Panc1 (cell line): ENCODE measurements at regions not wholly inside any gene's neighbourhood (a gene's known extent, or its start where the extent isn't known, plus 50 kb on each side); places are given as distances from the start of the nearest gene placed in this dataset.

Experiments
- ATAC-seq: fragments of 200-7000 bp; cut with Tn5 transposase; 2 replicates; pipeline ENCODE4 v1.9.1; 2020; ENCODE audit warnings: mild to moderate bottlenecking, moderate library complexity
- BruUV-seq: library from RNA; stranded (reverse); fragments of 400-500 nt; replicated peaks from 2 replicates; lab custom pipeline; 2021; lab: Mats Ljungman, UMichigan
- CTCF ChIA-PET: fragments of 300-600 bp; sonication (Branson Sonifier 250); formaldehyde crosslinking; loops from one replicate; lab custom pipeline; 2022; ENCODE audit warnings: antibody characterized with exemption; lab: Charles Lee
- POLR2A ChIA-PET: fragments of 300-600 bp; sonication (Branson Sonifier 250); formaldehyde crosslinking; loops from one replicate; lab custom pipeline; 2022; ENCODE audit warnings: antibody characterized with exemption; lab: Charles Lee
- DNase-seq: peaks from one replicate; pipeline ENCODE4 v3.0.0-alpha.2; 2010; ENCODE audit warnings: low read depth, low spot score
- H3K27ac ChIP-seq: 2 replicates; pipeline ENCODE4 v1.5.1; 2011; ENCODE audit warnings: mild to moderate bottlenecking, low read length, inconsistent platforms
- H3K27me3 ChIP-seq: fragments of 200-500 bp; sonication (Bioruptor generic); 2 replicates; pipeline ENCODE4 v1.6.0; 2014; ENCODE audit warnings: low read length, inconsistent platforms; ENCODE audit not compliant: control insufficient read depth, insufficient read depth
- H3K36me3 ChIP-seq: fragments of 200-500 bp; sonication (Bioruptor generic); 2 replicates; pipeline ENCODE4 v1.5.1; 2014; ENCODE audit warnings: inconsistent platforms, mild to moderate bottlenecking, low read length, moderate library complexity; ENCODE audit not compliant: control insufficient read depth, insufficient read depth
- H3K4me1 ChIP-seq: 2 replicates; pipeline ENCODE4 v1.5.1; 2011; ENCODE audit warnings: inconsistent platforms, mild to moderate bottlenecking, low read length, moderate library complexity; ENCODE audit not compliant: control insufficient read depth, insufficient read depth
- H3K4me3 ChIP-seq, 2 experiments: 2 replicates each; pipeline ENCODE4 v1.5.1; 2011 to 2012; ENCODE audit warnings: low read depth in 2 of 2, low read length in 2 of 2, mild to moderate bottlenecking in 2 of 2, inconsistent platforms in 1 of 2, moderate library complexity in 1 of 2
- H3K9me3 ChIP-seq: fragments of 200-500 bp; sonication (Bioruptor generic); 2 replicates; pipeline ENCODE4 v1.5.1; 2014; ENCODE audit warnings: low read depth, mild to moderate bottlenecking, inconsistent platforms, low read length, moderate library complexity; ENCODE audit not compliant: control insufficient read depth, insufficient read depth
- POLR2AphosphoS5 ChIP-seq: IDR thresholded peaks from 2 replicates; pipeline ENCODE4 v1.6.1; 2012; ENCODE audit warnings: mild to moderate bottlenecking, low read depth, low read length, moderate library complexity
- SIN3A ChIP-seq: IDR thresholded peaks from 2 replicates; pipeline ENCODE4 v1.6.1; 2012; ENCODE audit warnings: low read depth, mild to moderate bottlenecking, low read length, moderate library complexity, borderline replicate concordance; ENCODE audit not compliant: insufficient read depth
- TCF7L2 ChIP-seq: IDR thresholded peaks from 2 replicates; pipeline ENCODE4 v1.6.1; 2011; ENCODE audit warnings: mild to moderate bottlenecking, low read depth, low read length, inconsistent platforms
- in situ Hi-C: cut with HindIII; loops from 2 replicates; pipeline ENCODE4 v1.10.0; 2016; ENCODE audit warnings: low sequenced_read_pairs, low pct_unique_long_range_greater_than_20kb
- intact Hi-C: fragments of 100-400 bp; cut with micrococcal nuclease; formaldehyde crosslinking; loops from one replicate; pipeline ENCODE4 v1.10.0; 2022; ENCODE audit not compliant: unreplicated experiment
- TF ChIP-seq, protein P1 (sequence below), 2 experiments: IDR thresholded peaks; 2 replicates each; pipeline ENCODE4 v1.6.1; 2011 to 2012; ENCODE audit warnings: low read depth in 2 of 2, control low read depth in 1 of 2, low read length in 1 of 2, mild to moderate bottlenecking in 1 of 2, moderate library complexity in 1 of 2; ENCODE audit not compliant: insufficient read depth in 1 of 2
- TF ChIP-seq, protein P2 (sequence below): fragments of 450-650 bp; IDR thresholded peaks from 2 replicates; pipeline ENCODE4 v1.5.1; 2017; ENCODE audit warnings: mild to moderate bottlenecking

DNA sequence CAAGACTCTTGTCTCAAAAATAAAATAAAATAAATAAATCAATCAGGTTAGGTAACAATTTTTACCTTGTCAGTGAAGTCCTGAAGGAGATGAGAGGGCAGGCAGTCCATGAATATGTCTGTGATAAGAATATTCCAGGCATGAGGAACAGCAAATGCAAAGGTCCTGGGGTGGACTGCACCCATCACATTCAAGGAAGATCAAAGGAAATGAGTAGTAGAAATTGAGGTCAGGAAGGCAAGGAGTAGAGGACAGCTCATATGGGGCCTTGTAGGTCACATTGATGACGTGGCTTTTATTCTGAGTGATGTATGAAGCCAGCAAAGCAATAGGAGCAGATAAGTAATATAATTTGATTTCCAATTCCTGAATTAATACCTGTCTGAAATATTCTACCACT lies 76.5 kb upstream of the TCF7L2 start:
- Histone ChIP-seq H3K4me1 (no peaks in the 10 kb centered on the region), H3K4me3 (no peak overlapping the region), H3K36me3 (no peaks in the 10 kb centered on the region), H3K27ac (no peak overlapping the region), H3K9me3 (peaks cover 3% of the 10 kb centered on the region; the same call in 1 of the 2 replicates), H3K27me3 (no peaks in the 10 kb centered on the region)
- intact Hi-C loops (no loop called here), in situ Hi-C loops (no loop called here)
- TF ChIP-seq, protein P1, sequence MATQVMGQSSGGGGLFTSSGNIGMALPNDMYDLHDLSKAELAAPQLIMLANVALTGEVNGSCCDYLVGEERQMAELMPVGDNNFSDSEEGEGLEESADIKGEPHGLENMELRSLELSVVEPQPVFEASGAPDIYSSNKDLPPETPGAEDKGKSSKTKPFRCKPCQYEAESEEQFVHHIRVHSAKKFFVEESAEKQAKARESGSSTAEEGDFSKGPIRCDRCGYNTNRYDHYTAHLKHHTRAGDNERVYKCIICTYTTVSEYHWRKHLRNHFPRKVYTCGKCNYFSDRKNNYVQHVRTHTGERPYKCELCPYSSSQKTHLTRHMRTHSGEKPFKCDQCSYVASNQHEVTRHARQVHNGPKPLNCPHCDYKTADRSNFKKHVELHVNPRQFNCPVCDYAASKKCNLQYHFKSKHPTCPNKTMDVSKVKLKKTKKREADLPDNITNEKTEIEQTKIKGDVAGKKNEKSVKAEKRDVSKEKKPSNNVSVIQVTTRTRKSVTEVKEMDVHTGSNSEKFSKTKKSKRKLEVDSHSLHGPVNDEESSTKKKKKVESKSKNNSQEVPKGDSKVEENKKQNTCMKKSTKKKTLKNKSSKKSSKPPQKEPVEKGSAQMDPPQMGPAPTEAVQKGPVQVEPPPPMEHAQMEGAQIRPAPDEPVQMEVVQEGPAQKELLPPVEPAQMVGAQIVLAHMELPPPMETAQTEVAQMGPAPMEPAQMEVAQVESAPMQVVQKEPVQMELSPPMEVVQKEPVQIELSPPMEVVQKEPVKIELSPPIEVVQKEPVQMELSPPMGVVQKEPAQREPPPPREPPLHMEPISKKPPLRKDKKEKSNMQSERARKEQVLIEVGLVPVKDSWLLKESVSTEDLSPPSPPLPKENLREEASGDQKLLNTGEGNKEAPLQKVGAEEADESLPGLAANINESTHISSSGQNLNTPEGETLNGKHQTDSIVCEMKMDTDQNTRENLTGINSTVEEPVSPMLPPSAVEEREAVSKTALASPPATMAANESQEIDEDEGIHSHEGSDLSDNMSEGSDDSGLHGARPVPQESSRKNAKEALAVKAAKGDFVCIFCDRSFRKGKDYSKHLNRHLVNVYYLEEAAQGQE (IDR thresholded peaks at IDR 0.05; ENCODE audit: insufficient read depth in 1 of 2, low read depth in 2 of 2, low read length in 1 of 2): no peak
- TF ChIP-seq SIN3A (no peak), POLR2AphosphoS5 (no peak), TCF7L2 (no peak)
- TF ChIP-seq, protein P2, sequence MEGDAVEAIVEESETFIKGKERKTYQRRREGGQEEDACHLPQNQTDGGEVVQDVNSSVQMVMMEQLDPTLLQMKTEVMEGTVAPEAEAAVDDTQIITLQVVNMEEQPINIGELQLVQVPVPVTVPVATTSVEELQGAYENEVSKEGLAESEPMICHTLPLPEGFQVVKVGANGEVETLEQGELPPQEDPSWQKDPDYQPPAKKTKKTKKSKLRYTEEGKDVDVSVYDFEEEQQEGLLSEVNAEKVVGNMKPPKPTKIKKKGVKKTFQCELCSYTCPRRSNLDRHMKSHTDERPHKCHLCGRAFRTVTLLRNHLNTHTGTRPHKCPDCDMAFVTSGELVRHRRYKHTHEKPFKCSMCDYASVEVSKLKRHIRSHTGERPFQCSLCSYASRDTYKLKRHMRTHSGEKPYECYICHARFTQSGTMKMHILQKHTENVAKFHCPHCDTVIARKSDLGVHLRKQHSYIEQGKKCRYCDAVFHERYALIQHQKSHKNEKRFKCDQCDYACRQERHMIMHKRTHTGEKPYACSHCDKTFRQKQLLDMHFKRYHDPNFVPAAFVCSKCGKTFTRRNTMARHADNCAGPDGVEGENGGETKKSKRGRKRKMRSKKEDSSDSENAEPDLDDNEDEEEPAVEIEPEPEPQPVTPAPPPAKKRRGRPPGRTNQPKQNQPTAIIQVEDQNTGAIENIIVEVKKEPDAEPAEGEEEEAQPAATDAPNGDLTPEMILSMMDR: no peak
- ATAC-seq (no peak), DNase-seq (no peak)
- ChIA-PET CTCF (no interaction called here), POLR2A (no interaction called here)
- no TSS peak for BruUV-seq

DNA sequence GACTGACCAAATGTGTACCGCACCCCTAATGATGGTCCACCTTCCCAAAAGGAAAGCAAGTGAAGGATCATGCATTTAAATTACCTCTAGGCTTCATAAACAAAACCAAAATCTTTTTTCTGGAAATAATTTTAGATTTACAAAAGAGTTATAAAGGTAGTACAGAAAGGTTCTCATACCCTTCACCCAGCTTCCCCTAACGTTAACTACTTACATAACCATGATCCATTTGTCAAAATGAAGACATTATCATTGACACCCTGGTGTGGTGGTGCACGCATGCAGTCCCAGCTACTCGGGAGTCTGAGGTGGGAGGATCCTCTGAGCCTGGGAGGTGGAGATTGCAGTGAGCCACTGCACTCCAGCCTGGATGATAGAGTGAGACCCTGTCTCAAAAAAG lies 75.1 kb upstream of the TCF7L2 start:
- in situ Hi-C loops (no loop called here), intact Hi-C loops (no loop called here)
- H3K27ac ChIP-seq: no peak overlapping the region
- no TSS peak for BruUV-seq
- ChIA-PET POLR2A (no interaction called here), CTCF (no interaction called here)
- no peak for TF ChIP-seq POLR2AphosphoS5
- TF ChIP-seq, protein P1 (IDR thresholded peaks at IDR 0.05; ENCODE audit: insufficient read depth in 1 of 2, low read depth in 2 of 2, low read length in 1 of 2): no peak
- no peak for TF ChIP-seq SIN3A
- TF ChIP-seq TCF7L2: no peak
- TF ChIP-seq, protein P2: no peak
- no peaks in the 10 kb centered on the region for H3K4me1 ChIP-seq
- H3K9me3 ChIP-seq: peaks cover 3% of the 10 kb centered on the region; the same call in 1 of the 2 replicates
- H3K27me3 ChIP-seq: no peaks in the 10 kb centered on the region
- DNase-seq (no peak), ATAC-seq (no peak)
- no peak overlapping the region for H3K4me3 ChIP-seq
- no peaks in the 10 kb centered on the region for H3K36me3 ChIP-seq
